Cardiac muscle cell (in vitro differentiated cells and primary cell): ENCODE measurements at regions not wholly inside any gene's neighbourhood (a gene's known extent, or its start where the extent isn't known, plus 50 kb on each side); places are given as distances from the start of the nearest gene placed in this dataset.

Experiments used
- DNase-seq, 2 donors: peaks; one replicate each; pipeline versions ENCODE4 v3.0.0 to v3.0.0-alpha.2; 2010 to 2017; ENCODE audit warnings: low read depth in 1 of 2, low spot score in 1 of 2
- H3K27ac ChIP-seq: fragments of 200-600 bp; sonication (generic); 2 replicates; pipeline ENCODE4 v1.5.1; 2016
- H3K27me3 ChIP-seq: fragments of 200-600 bp; sonication (generic); 2 replicates; pipeline ENCODE4 v1.6.0; 2016; ENCODE audit warnings: control low read depth
- H3K36me3 ChIP-seq: fragments of 200-600 bp; sonication (generic); 2 replicates; pipeline ENCODE4 v1.5.1; 2016; ENCODE audit warnings: control low read depth
- H3K4me1 ChIP-seq: fragments of 200-600 bp; sonication (generic); 2 replicates; pipeline ENCODE4 v1.8.1; 2017; ENCODE audit warnings: low read depth, mild to moderate bottlenecking, mixed run types
- H3K4me3 ChIP-seq: fragments of 200-600 bp; sonication (generic); 2 replicates; pipeline ENCODE4 v1.5.1; 2016; ENCODE audit warnings: mild to moderate bottlenecking
- H3K9me3 ChIP-seq: fragments of 200-600 bp; sonication (generic); 2 replicates; pipeline ENCODE4 v1.5.1; 2017; ENCODE audit warnings: low read depth, mild to moderate bottlenecking, control low read depth
- TF ChIP-seq, protein P1 (sequence below): IDR thresholded peaks from 2 replicates; pipeline ENCODE4 v1.5.1; 2012; ENCODE audit warnings: low read depth, mild to moderate bottlenecking, low read length

GRCh38 chr9:73459817-73460216, 308.2 kb downstream of the ANXA1 start:
- H3K36me3 ChIP-seq = peaks cover 7% of the 10 kb centered on the region
- TF ChIP-seq, protein P1, sequence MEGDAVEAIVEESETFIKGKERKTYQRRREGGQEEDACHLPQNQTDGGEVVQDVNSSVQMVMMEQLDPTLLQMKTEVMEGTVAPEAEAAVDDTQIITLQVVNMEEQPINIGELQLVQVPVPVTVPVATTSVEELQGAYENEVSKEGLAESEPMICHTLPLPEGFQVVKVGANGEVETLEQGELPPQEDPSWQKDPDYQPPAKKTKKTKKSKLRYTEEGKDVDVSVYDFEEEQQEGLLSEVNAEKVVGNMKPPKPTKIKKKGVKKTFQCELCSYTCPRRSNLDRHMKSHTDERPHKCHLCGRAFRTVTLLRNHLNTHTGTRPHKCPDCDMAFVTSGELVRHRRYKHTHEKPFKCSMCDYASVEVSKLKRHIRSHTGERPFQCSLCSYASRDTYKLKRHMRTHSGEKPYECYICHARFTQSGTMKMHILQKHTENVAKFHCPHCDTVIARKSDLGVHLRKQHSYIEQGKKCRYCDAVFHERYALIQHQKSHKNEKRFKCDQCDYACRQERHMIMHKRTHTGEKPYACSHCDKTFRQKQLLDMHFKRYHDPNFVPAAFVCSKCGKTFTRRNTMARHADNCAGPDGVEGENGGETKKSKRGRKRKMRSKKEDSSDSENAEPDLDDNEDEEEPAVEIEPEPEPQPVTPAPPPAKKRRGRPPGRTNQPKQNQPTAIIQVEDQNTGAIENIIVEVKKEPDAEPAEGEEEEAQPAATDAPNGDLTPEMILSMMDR = no peak
- H3K27ac ChIP-seq = peak overlapping the region; percentile 22
- no peak for DNase-seq
- H3K4me3 ChIP-seq = no peak overlapping the region
- H3K4me1 ChIP-seq = peaks cover 4% of the 10 kb centered on the region
- H3K9me3 ChIP-seq = no peaks in the 10 kb centered on the region
- no peaks in the 10 kb centered on the region for H3K27me3 ChIP-seq

DNA sequence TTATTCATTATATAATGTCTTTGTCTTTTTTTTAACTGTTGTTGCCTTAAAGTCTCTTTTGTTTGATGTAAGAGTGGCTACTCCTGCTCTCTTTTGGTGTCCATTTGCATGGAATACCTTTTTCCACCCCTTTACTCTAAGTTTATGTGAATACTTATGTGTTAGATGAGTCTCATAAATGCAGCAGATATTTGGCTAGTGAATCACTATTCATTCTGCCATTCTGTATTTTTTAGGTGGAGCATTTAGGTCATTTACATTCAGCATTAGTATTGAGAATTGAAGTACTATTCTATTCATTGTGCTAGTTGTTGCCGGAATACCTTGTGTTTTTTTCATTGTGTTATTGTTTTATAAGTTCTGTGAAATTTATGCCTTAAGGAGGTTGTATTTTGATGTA, 317.1 kb downstream of the ANXA1 start:
- Histone ChIP-seq H3K36me3 (peaks cover 3% of the 10 kb centered on the region), H3K27me3 (no peaks in the 10 kb centered on the region), H3K4me1 (peaks cover 5% of the 10 kb centered on the region), H3K4me3 (no peak overlapping the region), H3K27ac (peak overlapping the region; percentile 39), H3K9me3 (no peaks in the 10 kb centered on the region)
- TF ChIP-seq, protein P1 = no peak
- no peak for DNase-seq

- Histone ChIP-seq H3K36me3 (peaks cover 3% of the 10 kb centered on the region), H3K4me3 (no peak overlapping the region), H3K9me3 (no peaks in the 10 kb centered on the region), H3K27ac (peak overlapping the region; percentile 81), H3K27me3 (no peaks in the 10 kb centered on the region), H3K4me1 (peaks cover 5% of the 10 kb centered on the region)
- TF ChIP-seq, protein P1 = no peak
- DNase-seq = no peak
Observed at GRCh38 chr9:73470766-73471165, 319.1 kb downstream of the ANXA1 start.

DNA sequence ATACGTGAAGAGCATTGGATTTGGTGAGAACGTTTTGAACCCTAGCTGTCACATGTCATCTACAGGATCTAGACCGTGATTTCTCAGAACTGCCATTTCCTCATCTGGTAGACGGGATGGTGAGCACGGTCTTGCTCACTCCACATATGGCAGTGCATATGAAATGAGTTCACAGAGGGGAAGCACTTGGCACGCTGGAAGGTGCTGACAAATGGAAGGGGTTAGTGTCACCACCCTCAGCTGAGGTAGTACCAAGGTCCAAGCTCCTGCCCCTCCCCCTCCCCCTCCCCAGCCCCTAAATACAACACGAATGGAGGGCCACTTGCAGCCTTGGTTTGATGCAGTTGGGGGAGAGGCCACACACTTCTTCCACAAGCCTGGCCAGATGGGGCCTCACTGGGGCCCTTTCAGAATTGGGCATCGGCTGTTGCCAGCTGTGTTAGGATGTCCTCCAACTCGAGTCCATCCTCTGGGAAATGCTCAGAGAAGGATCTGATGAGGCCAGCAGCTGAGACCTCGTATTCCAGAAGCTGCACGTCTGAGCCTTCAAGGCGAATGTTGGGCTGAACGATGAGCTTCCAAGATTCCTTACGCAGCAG, 322.4 kb downstream of the ANXA1 start:
- Histone ChIP-seq H3K4me1 (peaks cover 11% of the 10 kb centered on the region), H3K27me3 (no peaks in the 10 kb centered on the region), H3K27ac (no peak overlapping the region), H3K9me3 (no peaks in the 10 kb centered on the region), H3K36me3 (peaks cover 3% of the 10 kb centered on the region), H3K4me3 (no peak overlapping the region)
- DNase-seq = no peak
- TF ChIP-seq, protein P1 = no peak

DNA sequence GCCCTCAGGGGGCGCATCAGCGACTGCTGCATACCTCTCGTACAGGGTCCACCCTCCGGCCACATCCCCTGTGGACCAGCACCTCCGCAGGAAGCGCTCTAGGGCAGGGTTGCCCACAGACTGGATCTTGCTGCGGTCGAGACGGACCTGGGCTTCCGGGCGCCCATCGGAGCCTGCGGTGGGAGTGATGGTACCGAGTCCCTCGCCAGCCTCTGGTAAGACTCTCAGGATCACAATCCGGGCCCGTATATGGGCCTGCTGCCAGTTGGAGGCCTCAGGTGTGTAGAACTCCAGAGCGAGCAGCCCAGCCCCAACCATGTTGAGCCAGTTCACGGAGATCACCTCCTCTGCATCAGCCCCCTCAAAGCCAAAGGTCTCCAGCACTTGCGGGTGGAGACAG, 323.0 kb downstream of the ANXA1 start:
- TF ChIP-seq, protein P1 = no peak
- no peak overlapping the region for H3K4me3 ChIP-seq
- H3K36me3 ChIP-seq = peaks cover 3% of the 10 kb centered on the region

More for the DNA sequence above, 323.0 kb downstream of the ANXA1 start:
- Histone ChIP-seq H3K27ac (no peak overlapping the region), H3K9me3 (no peaks in the 10 kb centered on the region), H3K27me3 (no peaks in the 10 kb centered on the region), H3K4me1 (peaks cover 11% of the 10 kb centered on the region)
- no peak for DNase-seq
